CD4-positive, alpha-beta T cell (primary cell): ENCODE measurements at regions not wholly inside any gene's neighbourhood (a gene's known extent, or its start where the extent isn't known, plus 50 kb on each side); places are given as distances from the start of the nearest gene placed in this dataset.

ENCODE experiments used
- ATAC-seq: fragments of 200-7000 bp; cut with Tn5 transposase; one replicate; pipeline ENCODE4 v1.10.0; 2022; ENCODE audit warnings: mild to moderate bottlenecking; ENCODE audit not compliant: poor library complexity
- CTCF ChIA-PET: fragments of 350-600 bp; sonication (Branson Sonifier 250); formaldehyde crosslinking; loops from one replicate; lab custom pipeline; 2021; ENCODE audit warnings: antibody characterized with exemption, inconsistent platforms; lab: Charles Lee
- POLR2A ChIA-PET: fragments of 350-600 bp; sonication (Branson Sonifier 250); formaldehyde crosslinking; loops from one replicate; lab custom pipeline; 2021; ENCODE audit warnings: antibody characterized with exemption, inconsistent platforms; lab: Charles Lee
- DNase-seq, 14 experiments: peaks; one replicate each; pipeline ENCODE4 v3.0.0-alpha.2; 2013 to 2020; ENCODE audit warnings: mixed read lengths in 2 of 14
- H3K27ac ChIP-seq, 2 donors: one replicate each; pipeline versions ENCODE4 v1.5.1 to v1.7.0; 2013; ENCODE audit warnings: low read length in 2 of 2, low read depth in 1 of 2, mild to moderate bottlenecking in 1 of 2
- H3K27me3 ChIP-seq, 2 experiments: 1 replicate in 1 of 2; 2 replicates in 1 of 2; pipeline versions ENCODE4 v1.6.1 to v1.7.0; 2013; ENCODE audit warnings: low read length in 2 of 2, control low read depth in 1 of 2, mild to moderate bottlenecking in 1 of 2, moderate library complexity in 1 of 2; ENCODE audit not compliant: insufficient read depth in 2 of 2, control insufficient read depth in 1 of 2
- H3K36me3 ChIP-seq: one replicate; pipeline ENCODE4 v1.6.1; 2013; ENCODE audit warnings: low read length, control low read depth; ENCODE audit not compliant: insufficient read depth
- H3K4me1 ChIP-seq: one replicate; pipeline ENCODE4 v1.6.1; 2013; ENCODE audit warnings: low read length, control low read depth; ENCODE audit not compliant: insufficient read depth
- H3K4me3 ChIP-seq: one replicate; pipeline ENCODE4 v1.5.1; 2013; ENCODE audit warnings: mild to moderate bottlenecking, low read length, moderate library complexity
- H3K9me3 ChIP-seq, 2 experiments: 1 replicate in 1 of 2; 2 replicates in 1 of 2; pipeline versions ENCODE4 v1.6.1 to v1.7.0; 2013; ENCODE audit warnings: low read length in 2 of 2, mild to moderate bottlenecking in 2 of 2, control low read depth in 1 of 2, moderate library complexity in 1 of 2; ENCODE audit not compliant: control insufficient read depth in 1 of 2, insufficient read depth in 1 of 2
- H3K27ac Mint-ChIP-seq: one replicate; pipeline ENCODE4 v1.8.0; 2020; ENCODE audit warnings: mixed read lengths
- H3K27me3 Mint-ChIP-seq: one replicate; pipeline ENCODE4 v1.8.0; 2021; ENCODE audit warnings: mixed read lengths
- H3K36me3 Mint-ChIP-seq: one replicate; pipeline ENCODE4 v1.8.0; 2021; ENCODE audit warnings: low read depth, mixed read lengths
- H3K4me1 Mint-ChIP-seq: one replicate; pipeline ENCODE4 v1.8.0; 2021; ENCODE audit warnings: low read depth, mixed read lengths
- H3K4me3 Mint-ChIP-seq: one replicate; pipeline ENCODE4 v1.8.0; 2020; ENCODE audit warnings: mild to moderate bottlenecking, mixed read lengths
- H3K9me3 Mint-ChIP-seq: one replicate; pipeline ENCODE4 v1.8.0; 2020; ENCODE audit warnings: mixed read lengths
- CTCF ChIP-seq: fragments of 200-600 bp; IDR thresholded peaks from one replicate; pipeline ENCODE4 v1.8.0; 2022; ENCODE audit warnings: antibody characterized with exemption, mild to moderate bottlenecking
- intact Hi-C, 2 experiments: fragments of 100-400 bp; cut with DNase I in 1 of 2; cut with micrococcal nuclease in 1 of 2; formaldehyde crosslinking; loops; one replicate each; pipeline versions ENCODE4 v1.15.1 to v1.9.0; 2023 to 2025; cut with DNase I, micrococcal nuclease

DNA sequence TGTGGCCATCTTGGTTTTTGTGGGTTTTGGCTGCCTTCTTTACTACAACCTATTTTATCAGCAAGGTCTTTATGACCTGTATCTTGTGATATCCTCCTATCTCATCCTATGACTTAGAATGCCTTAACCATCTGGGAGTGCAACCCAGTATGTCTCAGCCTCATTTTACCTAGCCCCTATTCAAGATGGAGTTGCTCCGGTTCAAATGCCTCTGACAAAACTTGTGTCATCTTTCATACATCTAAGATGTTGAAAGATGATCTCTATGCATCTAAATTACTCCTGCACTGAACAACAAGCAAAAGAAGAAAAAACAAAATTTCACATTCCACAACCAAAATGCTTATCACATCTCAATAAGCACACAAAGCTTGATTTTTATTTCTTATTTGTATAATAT lies 129.5 kb upstream of the CNR1 start:
- Mint-ChIP-seq H3K27ac (no peak overlapping the region), H3K9me3 (no peaks in the 10 kb centered on the region), H3K4me3 (no peak overlapping the region), H3K36me3 (no peaks in the 10 kb centered on the region), H3K4me1 (no peaks in the 10 kb centered on the region), H3K27me3 (peaks cover 8% of the 10 kb centered on the region)
- H3K27me3 ChIP-seq = no peaks in the 10 kb centered on the region
- ATAC-seq (no peak), DNase-seq (no peak)
- H3K27ac ChIP-seq = no peak overlapping the region
- no peak overlapping the region for H3K4me3 ChIP-seq
- CTCF ChIA-PET = no interaction called here
- H3K4me1 ChIP-seq = no peaks in the 10 kb centered on the region
- H3K9me3 ChIP-seq = no peaks in the 10 kb centered on the region
- TF ChIP-seq CTCF = no peak
- POLR2A ChIA-PET = no interaction called here
- intact Hi-C loops = no loop called here
- no peaks in the 10 kb centered on the region for H3K36me3 ChIP-seq

GRCh38 chr6:88294702-88295101 lies 128.6 kb upstream of the CNR1 start:
- ChIA-PET CTCF (no interaction called here), POLR2A (no interaction called here)
- Histone ChIP-seq H3K9me3 (no peaks in the 10 kb centered on the region), H3K27me3 (no peaks in the 10 kb centered on the region), H3K4me3 (no peak overlapping the region), H3K4me1 (no peaks in the 10 kb centered on the region), H3K36me3 (no peaks in the 10 kb centered on the region), H3K27ac (no peak overlapping the region)
- Mint-ChIP-seq H3K36me3 (no peaks in the 10 kb centered on the region), H3K4me1 (no peaks in the 10 kb centered on the region), H3K27me3 (peaks cover 8% of the 10 kb centered on the region), H3K27ac (no peak overlapping the region), H3K4me3 (no peak overlapping the region), H3K9me3 (no peaks in the 10 kb centered on the region)
- ATAC-seq (no peak), DNase-seq (no peak)
- intact Hi-C loops = no loop called here
- TF ChIP-seq CTCF = no peak

- Mint-ChIP-seq H3K9me3 (peaks cover 9% of the 10 kb centered on the region), H3K27ac (no peak overlapping the region), H3K27me3 (peaks cover 7% of the 10 kb centered on the region), H3K4me3 (no peak overlapping the region), H3K36me3 (no peaks in the 10 kb centered on the region), H3K4me1 (no peaks in the 10 kb centered on the region)
- intact Hi-C loops = no loop called here
- no peak for TF ChIP-seq CTCF
- POLR2A ChIA-PET = no interaction called here
- H3K9me3 ChIP-seq = peaks cover 4 to 11% of the 10 kb centered on the region in 2 experiments
- DNase-seq (no peak), ATAC-seq (no peak)
- no peaks in the 10 kb centered on the region for H3K4me1 ChIP-seq
- no peak overlapping the region for H3K27ac ChIP-seq
- CTCF ChIA-PET = no interaction called here
- no peaks in the 10 kb centered on the region for H3K36me3 ChIP-seq
- H3K27me3 ChIP-seq = peaks cover 0 to 5% of the 10 kb centered on the region in 2 experiments
- no peak overlapping the region for H3K4me3 ChIP-seq
These were observed 124.3 kb upstream of the CNR1 start for GRCh38 chr6:88290411-88290810.
